ENCODE measurements at regions not wholly inside any gene's neighbourhood (a gene's known extent, or its start where the extent isn't known, plus 50 kb on each side); places are given as distances from the start of the nearest gene placed in this dataset.

GRCh38 chr9:79006546-79006945, 565.2 kb upstream of the TLE4 start:
- no peaks in the 10 kb centered on the region for H3K9me3 ChIP-seq
- intact Hi-C loops (cut with DNase I; ENCODE audit: low total_unique reads) = no loop called here
- no peak overlapping the region for H3K27ac ChIP-seq
- no peak overlapping the region for H3K4me3 ChIP-seq
- H3K27me3 ChIP-seq = no peaks in the 10 kb centered on the region
- TF ChIP-seq POLR2A (IDR thresholded peaks at IDR 0.05) = no peak
- no peaks in the 10 kb centered on the region for H3K36me3 ChIP-seq
- no peaks in the 10 kb centered on the region for H3K4me1 ChIP-seq
- no peak for DNase-seq (ENCODE audit: low spot score in 2 of 2)

GRCh38 chr9:79007701-79008483, 563.9 kb upstream of the TLE4 start:
- Histone ChIP-seq H3K27ac (no peak overlapping the region), H3K27me3 (no peaks in the 10 kb centered on the region), H3K9me3 (no peaks in the 10 kb centered on the region), H3K4me1 (no peaks in the 10 kb centered on the region), H3K36me3 (no peaks in the 10 kb centered on the region), H3K4me3 (no peak overlapping the region)
- TF ChIP-seq POLR2A (IDR thresholded peaks at IDR 0.05) = no peak
- TF ChIP-seq POLR2AphosphoS5 (IDR thresholded peaks at IDR 0.05) = no peak
- no peak for TF ChIP-seq CTCF (IDR thresholded peaks at IDR 0.05)
- intact Hi-C loops (cut with DNase I; ENCODE audit: low total_unique reads) = no loop called here
- DNase-seq (ENCODE audit: low spot score in 2 of 2) = no peak

- DNase-seq (ENCODE audit: low spot score in 2 of 2) = no peak
- H3K27me3 ChIP-seq = no peaks in the 10 kb centered on the region
Measured at GRCh38 chr9:79008916-79009315, 562.8 kb upstream of the TLE4 start.

GRCh38 chr9:79011461-79011860, 560.3 kb upstream of the TLE4 start:
- Histone ChIP-seq H3K9me3 (no peaks in the 10 kb centered on the region), H3K4me1 (no peaks in the 10 kb centered on the region), H3K27me3 (no peaks in the 10 kb centered on the region), H3K4me3 (no peak overlapping the region), H3K36me3 (no peaks in the 10 kb centered on the region), H3K27ac (no peak overlapping the region)
- TF ChIP-seq POLR2AphosphoS5 (IDR thresholded peaks at IDR 0.05) (no peak), CTCF (IDR thresholded peaks at IDR 0.05) (no peak), POLR2A (IDR thresholded peaks at IDR 0.05) (no peak)
- DNase-seq (ENCODE audit: low spot score in 2 of 2) = no peak
- intact Hi-C loops (cut with DNase I; ENCODE audit: low total_unique reads) = no loop called here

More at GRCh38 chr9:79008916-79009315, 562.8 kb upstream of the TLE4 start:
- no peaks in the 10 kb centered on the region for H3K36me3 ChIP-seq
- H3K27ac ChIP-seq = no peak overlapping the region
- intact Hi-C loops (cut with DNase I; ENCODE audit: low total_unique reads) = no loop called here
- TF ChIP-seq CTCF (IDR thresholded peaks at IDR 0.05) (no peak), POLR2AphosphoS5 (IDR thresholded peaks at IDR 0.05) (no peak), POLR2A (IDR thresholded peaks at IDR 0.05) (no peak)
- H3K4me1 ChIP-seq = no peaks in the 10 kb centered on the region
- no peak overlapping the region for H3K4me3 ChIP-seq
- H3K9me3 ChIP-seq = no peaks in the 10 kb centered on the region

GRCh38 chr9:79012561-79012960, 559.2 kb upstream of the TLE4 start:
- Histone ChIP-seq H3K27me3 (no peaks in the 10 kb centered on the region), H3K27ac (no peak overlapping the region), H3K4me1 (no peaks in the 10 kb centered on the region), H3K9me3 (no peaks in the 10 kb centered on the region), H3K36me3 (no peaks in the 10 kb centered on the region), H3K4me3 (no peak overlapping the region)
- no peak for DNase-seq (ENCODE audit: low spot score in 2 of 2)
- intact Hi-C loops (cut with DNase I; ENCODE audit: low total_unique reads) = no loop called here
- TF ChIP-seq POLR2AphosphoS5 (IDR thresholded peaks at IDR 0.05) = no peak
- TF ChIP-seq POLR2A (IDR thresholded peaks at IDR 0.05) = no peak
- TF ChIP-seq CTCF (IDR thresholded peaks at IDR 0.05) = no peak

Measured in breast epithelium (tissue), 4 donors.